HepG2 (cell line): ENCODE measurements at regions not wholly inside any gene's neighbourhood (a gene's known extent, or its start where the extent isn't known, plus 50 kb on each side); places are given as distances from the start of the nearest gene placed in this dataset.

Experiments used
- CEBPB ChIP-seq: IDR thresholded peaks from 2 replicates; pipeline ENCODE4 v1.6.1; 2011; ENCODE audit warnings: low read depth, low read length, improper control_type of control experiment, borderline replicate concordance
- IRF2 ChIP-seq: IDR thresholded peaks from 2 replicates; pipeline ENCODE4 v1.6.1; 2018; ENCODE audit warnings: missing genetic modification reagents, missing compliant biosample characterization
- KLF9 ChIP-seq: IDR thresholded peaks from 2 replicates; pipeline ENCODE4 v1.6.1; 2016; ENCODE audit warnings: low read depth
- NFE2L2 ChIP-seq: fragments of 150-350 bp; IDR thresholded peaks from 2 replicates; pipeline ENCODE4 v1.6.1; 2014; ENCODE audit warnings: low read length
- NFYC ChIP-seq: IDR thresholded peaks from 2 replicates; pipeline ENCODE4 v1.6.1; 2016; ENCODE audit warnings: missing genetic modification reagents, missing compliant biosample characterization
- NPAS2 ChIP-seq: sonication (generic); formaldehyde crosslinking; IDR thresholded peaks from 2 replicates; pipeline ENCODE4 v1.8.0; 2022; ENCODE audit warnings: mild to moderate bottlenecking, missing genetic modification reagents, borderline replicate concordance
- TBX2 ChIP-seq: sonication (generic); formaldehyde crosslinking; IDR thresholded peaks from 2 replicates; pipeline ENCODE4 v1.5.0; 2020; ENCODE audit warnings: missing genetic modification reagents, mild to moderate bottlenecking, borderline replicate concordance
- TOPORS ChIP-seq: sonication (generic); formaldehyde crosslinking; IDR thresholded peaks from 2 replicates; pipeline ENCODE4 v1.8.0; 2023; ENCODE audit warnings: mild to moderate bottlenecking, missing genetic modification reagents
- ZNF10 ChIP-seq: sonication (generic); formaldehyde crosslinking; IDR thresholded peaks from 2 replicates; pipeline ENCODE4 v1.4.0; 2020; ENCODE audit warnings: mild to moderate bottlenecking, low read depth, missing genetic modification reagents, borderline replicate concordance
- ZNF569 ChIP-seq: sonication (generic); formaldehyde crosslinking; IDR thresholded peaks from 2 replicates; pipeline ENCODE4 v1.5.0; 2020; ENCODE audit warnings: mild to moderate bottlenecking, missing genetic modification reagents, moderate library complexity, borderline replicate concordance
- ZNF7 ChIP-seq: IDR thresholded peaks from 2 replicates; pipeline ENCODE4 v1.6.1; 2016; ENCODE audit warnings: missing biosample characterization, missing genetic modification reagents
- ZNF709 ChIP-seq: sonication (generic); formaldehyde crosslinking; IDR thresholded peaks from 2 replicates; pipeline ENCODE4 v1.5.0; 2020; ENCODE audit warnings: mild to moderate bottlenecking, missing genetic modification reagents
- TF ChIP-seq, protein P1 (sequence below): sonication (generic); formaldehyde crosslinking; IDR thresholded peaks from 2 replicates; pipeline ENCODE4 v1.4.0; 2020; ENCODE audit warnings: low read depth, missing genetic modification reagents
- TF ChIP-seq, protein P2 (sequence below): sonication (generic); formaldehyde crosslinking; conservative IDR thresholded peaks from 2 replicates; pipeline ENCODE4 v1.4.0; 2020; ENCODE audit warnings: mild to moderate bottlenecking, missing genetic modification reagents, moderate library complexity
- TF ChIP-seq, protein P3 (sequence below): sonication (generic); formaldehyde crosslinking; conservative IDR thresholded peaks from 2 replicates; pipeline ENCODE4 v1.8.1; 2023; ENCODE audit warnings: missing genetic modification reagents
- TF ChIP-seq, protein P4 (sequence below): sonication (generic); formaldehyde crosslinking; IDR thresholded peaks from 2 replicates; pipeline ENCODE4 v1.4.0; 2020; ENCODE audit warnings: missing genetic modification reagents

DNA sequence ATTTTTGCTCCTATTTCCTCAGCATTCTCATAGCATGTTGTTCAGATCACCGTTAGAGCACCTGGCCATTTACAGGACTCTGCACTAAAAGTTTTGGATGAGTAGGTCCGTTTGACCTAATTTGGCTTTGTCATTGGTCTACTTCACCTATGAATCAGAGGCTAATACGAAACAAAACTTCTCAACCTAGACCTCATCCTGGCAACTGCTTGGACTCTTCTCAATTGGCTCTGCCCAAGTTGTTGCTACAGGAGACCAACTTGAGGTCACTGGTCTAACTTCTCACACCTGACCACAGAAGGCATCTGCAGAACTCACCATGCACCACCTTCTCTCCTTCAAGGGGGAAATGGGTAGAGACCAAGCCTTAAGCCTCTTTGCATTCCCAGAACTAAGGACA lies 663.7 kb downstream of the PLCL1 start (continued):
- TF ChIP-seq, protein P1, sequence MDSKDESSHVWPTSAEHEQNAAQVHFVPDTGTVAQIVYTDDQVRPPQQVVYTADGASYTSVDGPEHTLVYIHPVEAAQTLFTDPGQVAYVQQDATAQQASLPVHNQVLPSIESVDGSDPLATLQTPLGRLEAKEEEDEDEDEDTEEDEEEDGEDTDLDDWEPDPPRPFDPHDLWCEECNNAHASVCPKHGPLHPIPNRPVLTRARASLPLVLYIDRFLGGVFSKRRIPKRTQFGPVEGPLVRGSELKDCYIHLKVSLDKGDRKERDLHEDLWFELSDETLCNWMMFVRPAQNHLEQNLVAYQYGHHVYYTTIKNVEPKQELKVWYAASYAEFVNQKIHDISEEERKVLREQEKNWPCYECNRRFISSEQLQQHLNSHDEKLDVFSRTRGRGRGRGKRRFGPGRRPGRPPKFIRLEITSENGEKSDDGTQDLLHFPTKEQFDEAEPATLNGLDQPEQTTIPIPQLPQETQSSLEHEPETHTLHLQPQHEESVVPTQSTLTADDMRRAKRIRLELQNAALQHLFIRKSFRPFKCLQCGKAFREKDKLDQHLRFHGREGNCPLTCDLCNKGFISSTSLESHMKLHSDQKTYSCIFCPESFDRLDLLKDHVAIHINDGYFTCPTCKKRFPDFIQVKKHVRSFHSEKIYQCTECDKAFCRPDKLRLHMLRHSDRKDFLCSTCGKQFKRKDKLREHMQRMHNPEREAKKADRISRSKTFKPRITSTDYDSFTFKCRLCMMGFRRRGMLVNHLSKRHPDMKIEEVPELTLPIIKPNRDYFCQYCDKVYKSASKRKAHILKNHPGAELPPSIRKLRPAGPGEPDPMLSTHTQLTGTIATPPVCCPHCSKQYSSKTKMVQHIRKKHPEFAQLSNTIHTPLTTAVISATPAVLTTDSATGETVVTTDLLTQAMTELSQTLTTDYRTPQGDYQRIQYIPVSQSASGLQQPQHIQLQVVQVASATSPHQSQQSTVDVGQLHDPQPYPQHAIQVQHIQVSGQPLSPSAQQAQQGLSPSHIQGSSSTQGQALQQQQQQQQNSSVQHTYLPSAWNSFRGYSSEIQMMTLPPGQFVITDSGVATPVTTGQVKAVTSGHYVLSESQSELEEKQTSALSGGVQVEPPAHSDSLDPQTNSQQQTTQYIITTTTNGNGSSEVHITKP (CRISPR knock-in tag), result no peak
- TF ChIP-seq, protein P2, sequence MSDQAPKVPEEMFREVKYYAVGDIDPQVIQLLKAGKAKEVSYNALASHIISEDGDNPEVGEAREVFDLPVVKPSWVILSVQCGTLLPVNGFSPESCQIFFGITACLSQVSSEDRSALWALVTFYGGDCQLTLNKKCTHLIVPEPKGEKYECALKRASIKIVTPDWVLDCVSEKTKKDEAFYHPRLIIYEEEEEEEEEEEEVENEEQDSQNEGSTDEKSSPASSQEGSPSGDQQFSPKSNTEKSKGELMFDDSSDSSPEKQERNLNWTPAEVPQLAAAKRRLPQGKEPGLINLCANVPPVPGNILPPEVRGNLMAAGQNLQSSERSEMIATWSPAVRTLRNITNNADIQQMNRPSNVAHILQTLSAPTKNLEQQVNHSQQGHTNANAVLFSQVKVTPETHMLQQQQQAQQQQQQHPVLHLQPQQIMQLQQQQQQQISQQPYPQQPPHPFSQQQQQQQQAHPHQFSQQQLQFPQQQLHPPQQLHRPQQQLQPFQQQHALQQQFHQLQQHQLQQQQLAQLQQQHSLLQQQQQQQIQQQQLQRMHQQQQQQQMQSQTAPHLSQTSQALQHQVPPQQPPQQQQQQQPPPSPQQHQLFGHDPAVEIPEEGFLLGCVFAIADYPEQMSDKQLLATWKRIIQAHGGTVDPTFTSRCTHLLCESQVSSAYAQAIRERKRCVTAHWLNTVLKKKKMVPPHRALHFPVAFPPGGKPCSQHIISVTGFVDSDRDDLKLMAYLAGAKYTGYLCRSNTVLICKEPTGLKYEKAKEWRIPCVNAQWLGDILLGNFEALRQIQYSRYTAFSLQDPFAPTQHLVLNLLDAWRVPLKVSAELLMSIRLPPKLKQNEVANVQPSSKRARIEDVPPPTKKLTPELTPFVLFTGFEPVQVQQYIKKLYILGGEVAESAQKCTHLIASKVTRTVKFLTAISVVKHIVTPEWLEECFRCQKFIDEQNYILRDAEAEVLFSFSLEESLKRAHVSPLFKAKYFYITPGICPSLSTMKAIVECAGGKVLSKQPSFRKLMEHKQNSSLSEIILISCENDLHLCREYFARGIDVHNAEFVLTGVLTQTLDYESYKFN, result no peak
- no peak for TF ChIP-seq TOPORS (CRISPR knock-in tag)
- no peak for TF ChIP-seq IRF2 (CRISPR knock-in tag)
- no peak for TF ChIP-seq ZNF709
- TF ChIP-seq, protein P3, sequence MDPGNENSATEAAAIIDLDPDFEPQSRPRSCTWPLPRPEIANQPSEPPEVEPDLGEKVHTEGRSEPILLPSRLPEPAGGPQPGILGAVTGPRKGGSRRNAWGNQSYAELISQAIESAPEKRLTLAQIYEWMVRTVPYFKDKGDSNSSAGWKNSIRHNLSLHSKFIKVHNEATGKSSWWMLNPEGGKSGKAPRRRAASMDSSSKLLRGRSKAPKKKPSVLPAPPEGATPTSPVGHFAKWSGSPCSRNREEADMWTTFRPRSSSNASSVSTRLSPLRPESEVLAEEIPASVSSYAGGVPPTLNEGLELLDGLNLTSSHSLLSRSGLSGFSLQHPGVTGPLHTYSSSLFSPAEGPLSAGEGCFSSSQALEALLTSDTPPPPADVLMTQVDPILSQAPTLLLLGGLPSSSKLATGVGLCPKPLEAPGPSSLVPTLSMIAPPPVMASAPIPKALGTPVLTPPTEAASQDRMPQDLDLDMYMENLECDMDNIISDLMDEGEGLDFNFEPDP (CRISPR knock-in tag), result no peak
- TF ChIP-seq ZNF569, result no peak
- no peak for TF ChIP-seq TBX2 (CRISPR knock-in tag)
- TF ChIP-seq NFYC, result no peak
- TF ChIP-seq, protein P4, sequence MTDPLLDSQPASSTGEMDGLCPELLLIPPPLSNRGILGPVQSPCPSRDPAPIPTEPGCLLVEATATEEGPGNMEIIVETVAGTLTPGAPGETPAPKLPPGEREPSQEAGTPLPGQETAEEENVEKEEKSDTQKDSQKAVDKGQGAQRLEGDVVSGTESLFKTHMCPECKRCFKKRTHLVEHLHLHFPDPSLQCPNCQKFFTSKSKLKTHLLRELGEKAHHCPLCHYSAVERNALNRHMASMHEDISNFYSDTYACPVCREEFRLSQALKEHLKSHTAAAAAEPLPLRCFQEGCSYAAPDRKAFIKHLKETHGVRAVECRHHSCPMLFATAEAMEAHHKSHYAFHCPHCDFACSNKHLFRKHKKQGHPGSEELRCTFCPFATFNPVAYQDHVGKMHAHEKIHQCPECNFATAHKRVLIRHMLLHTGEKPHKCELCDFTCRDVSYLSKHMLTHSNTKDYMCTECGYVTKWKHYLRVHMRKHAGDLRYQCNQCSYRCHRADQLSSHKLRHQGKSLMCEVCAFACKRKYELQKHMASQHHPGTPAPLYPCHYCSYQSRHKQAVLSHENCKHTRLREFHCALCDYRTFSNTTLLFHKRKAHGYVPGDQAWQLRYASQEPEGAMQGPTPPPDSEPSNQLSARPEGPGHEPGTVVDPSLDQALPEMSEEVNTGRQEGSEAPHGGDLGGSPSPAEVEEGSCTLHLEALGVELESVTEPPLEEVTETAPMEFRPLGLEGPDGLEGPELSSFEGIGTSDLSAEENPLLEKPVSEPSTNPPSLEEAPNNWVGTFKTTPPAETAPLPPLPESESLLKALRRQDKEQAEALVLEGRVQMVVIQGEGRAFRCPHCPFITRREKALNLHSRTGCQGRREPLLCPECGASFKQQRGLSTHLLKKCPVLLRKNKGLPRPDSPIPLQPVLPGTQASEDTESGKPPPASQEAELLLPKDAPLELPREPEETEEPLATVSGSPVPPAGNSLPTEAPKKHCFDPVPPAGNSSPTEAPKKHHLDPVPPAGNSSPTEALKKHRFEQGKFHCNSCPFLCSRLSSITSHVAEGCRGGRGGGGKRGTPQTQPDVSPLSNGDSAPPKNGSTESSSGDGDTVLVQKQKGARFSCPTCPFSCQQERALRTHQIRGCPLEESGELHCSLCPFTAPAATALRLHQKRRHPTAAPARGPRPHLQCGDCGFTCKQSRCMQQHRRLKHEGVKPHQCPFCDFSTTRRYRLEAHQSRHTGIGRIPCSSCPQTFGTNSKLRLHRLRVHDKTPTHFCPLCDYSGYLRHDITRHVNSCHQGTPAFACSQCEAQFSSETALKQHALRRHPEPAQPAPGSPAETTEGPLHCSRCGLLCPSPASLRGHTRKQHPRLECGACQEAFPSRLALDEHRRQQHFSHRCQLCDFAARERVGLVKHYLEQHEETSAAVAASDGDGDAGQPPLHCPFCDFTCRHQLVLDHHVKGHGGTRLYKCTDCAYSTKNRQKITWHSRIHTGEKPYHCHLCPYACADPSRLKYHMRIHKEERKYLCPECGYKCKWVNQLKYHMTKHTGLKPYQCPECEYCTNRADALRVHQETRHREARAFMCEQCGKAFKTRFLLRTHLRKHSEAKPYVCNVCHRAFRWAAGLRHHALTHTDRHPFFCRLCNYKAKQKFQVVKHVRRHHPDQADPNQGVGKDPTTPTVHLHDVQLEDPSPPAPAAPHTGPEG (CRISPR knock-in tag), result no peak
- TF ChIP-seq NPAS2, result no peak
- no peak for TF ChIP-seq ZNF10 (CRISPR knock-in tag)
- no peak for TF ChIP-seq KLF9
- TF ChIP-seq CEBPB, result no peak
- no peak for TF ChIP-seq NFE2L2
- TF ChIP-seq ZNF7, result no peak
